Subcutaneous abdominal adipose tissue (tissue), 5 donors: ENCODE measurements at regions not wholly inside any gene's neighbourhood (a gene's known extent, or its start where the extent isn't known, plus 50 kb on each side); places are given as distances from the start of the nearest gene placed in this dataset.
"Not testable (repeated sequence)": the region's sequence is repeated elsewhere in the genome, so short reads cannot be mapped to it uniquely, and the experiment has no call there.

Experiments
- H3K27ac ChIP-seq: one replicate; pipeline ENCODE4 v1.7.0; 2013; ENCODE audit warnings: low read depth, mild to moderate bottlenecking, inconsistent platforms, low read length, moderate library complexity
- H3K27me3 ChIP-seq, 5 donors: one replicate each; pipeline ENCODE4 v1.7.0; 2013; ENCODE audit warnings: low read length in 5 of 5, inconsistent platforms in 1 of 5; ENCODE audit not compliant: control insufficient read depth in 5 of 5, insufficient read depth in 4 of 5
- H3K36me3 ChIP-seq, 5 donors: one replicate each; pipeline ENCODE4 v1.7.0; 2013; ENCODE audit warnings: low read length in 5 of 5; ENCODE audit not compliant: control insufficient read depth in 5 of 5, insufficient read depth in 5 of 5
- H3K4me1 ChIP-seq, 5 donors: one replicate each; pipeline ENCODE4 v1.7.0; 2013; ENCODE audit warnings: low read length in 5 of 5, mild to moderate bottlenecking in 3 of 5, moderate library complexity in 1 of 5; ENCODE audit not compliant: control insufficient read depth in 5 of 5, insufficient read depth in 5 of 5
- H3K4me3 ChIP-seq, 5 donors: one replicate each; pipeline ENCODE4 v1.7.0; 2013; ENCODE audit warnings: low read length in 5 of 5, low read depth in 1 of 5
- H3K9ac ChIP-seq, 5 donors: one replicate each; pipeline ENCODE4 v1.7.0; 2013; ENCODE audit warnings: low read length in 5 of 5, mild to moderate bottlenecking in 4 of 5, moderate library complexity in 3 of 5
- H3K9me3 ChIP-seq, 5 donors: one replicate each; pipeline ENCODE4 v1.7.0; 2013; ENCODE audit warnings: low read length in 5 of 5; ENCODE audit not compliant: control insufficient read depth in 5 of 5
- donor health status: healthy.
- donor health status: healthy.
- donor health status: healthy.
- donor health status: healthy.
- donor health status: healthy.

DNA sequence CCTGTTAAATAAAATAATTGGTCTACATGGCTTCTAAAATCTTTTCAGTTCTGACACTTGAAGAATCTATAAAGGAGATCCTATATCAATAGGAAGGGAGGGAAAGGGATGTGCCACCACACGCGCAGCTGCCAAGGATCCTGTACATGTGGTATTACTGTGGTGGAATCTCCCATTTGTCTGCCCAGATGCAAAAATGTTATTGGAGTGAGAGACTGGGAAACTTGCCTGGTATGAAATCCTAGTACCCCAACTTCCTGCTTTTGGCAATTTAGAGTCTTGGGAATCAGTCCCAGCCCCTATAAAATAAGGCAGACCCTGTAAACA is 81.9 kb upstream of the PICALM start:
- Histone ChIP-seq H3K4me1 (peaks cover 12 to 26% (median 24%) of the 10 kb centered on the region in 5 donors), H3K9ac (peak overlapping the region in 1 of 5 donors; percentile 58), H3K27ac (peak overlapping the region; percentile 88), H3K36me3 (no peaks in the 10 kb centered on the region), H3K4me3 (no peak overlapping the region), H3K9me3 (no peaks in the 10 kb centered on the region), H3K27me3 (no peaks in the 10 kb centered on the region)

DNA sequence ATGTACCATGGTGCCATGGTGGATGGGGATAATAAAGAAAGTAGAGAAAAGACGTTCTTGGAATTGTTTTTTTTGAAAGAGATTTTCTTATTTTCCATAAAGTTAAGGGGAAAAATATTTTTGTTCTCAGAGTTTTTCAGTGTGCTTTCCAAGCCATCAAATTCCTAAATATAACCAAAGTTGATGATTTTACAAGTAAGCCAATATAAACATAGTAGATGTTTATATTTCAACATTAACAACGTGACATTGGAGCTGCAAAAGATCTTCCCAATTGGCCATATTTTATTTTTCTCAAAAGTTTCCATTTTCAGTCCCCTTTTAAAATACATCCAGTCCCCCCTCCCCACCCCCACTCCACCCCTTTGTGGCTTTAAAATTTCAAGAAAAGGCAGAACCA is 80.9 kb upstream of the PICALM start:
- no peak overlapping the region for H3K27ac ChIP-seq
- H3K4me3 ChIP-seq, result no peak overlapping the region
- no peaks in the 10 kb centered on the region for H3K36me3 ChIP-seq
- H3K27me3 ChIP-seq, result no peaks in the 10 kb centered on the region
- H3K9ac ChIP-seq, result no peak overlapping the region
- peaks cover 12 to 26% (median 24%) of the 10 kb centered on the region in 5 donors for H3K4me1 ChIP-seq
- H3K9me3 ChIP-seq, result no peaks in the 10 kb centered on the region

DNA sequence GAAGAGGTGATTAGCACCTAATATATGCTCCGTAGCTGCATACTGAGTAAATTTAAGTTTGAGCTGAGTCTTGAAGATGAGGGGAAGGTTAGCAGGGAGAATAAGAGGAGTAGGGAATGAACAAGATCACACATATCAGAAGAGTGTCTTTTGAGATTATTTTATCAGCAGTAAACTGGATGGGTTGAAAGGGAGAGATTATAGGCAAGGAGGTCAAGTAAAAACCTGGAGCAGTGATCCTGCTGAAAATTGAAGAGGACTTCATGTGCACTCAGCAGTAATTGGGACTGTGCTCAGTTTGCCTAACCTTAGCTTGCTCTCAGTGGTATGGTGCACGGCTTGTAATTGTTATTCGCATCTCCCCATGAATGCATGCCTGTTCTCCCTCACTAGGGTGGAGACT is 79.5 kb upstream of the PICALM start:
- Histone ChIP-seq H3K27ac (no peak overlapping the region), H3K27me3 (no peaks in the 10 kb centered on the region), H3K4me1 (peaks cover 12 to 29% (median 26%) of the 10 kb centered on the region in 5 donors), H3K4me3 (no peak overlapping the region), H3K9me3 (no peaks in the 10 kb centered on the region), H3K9ac (no peak overlapping the region), H3K36me3 (no peaks in the 10 kb centered on the region)

- Histone ChIP-seq H3K9ac (no peak overlapping the region), H3K27ac (no peak overlapping the region), H3K4me1 (peaks cover 9 to 27% (median 21%) of the 10 kb centered on the region in 5 donors), H3K36me3 (no peaks in the 10 kb centered on the region), H3K4me3 (no peak overlapping the region), H3K9me3 (no peaks in the 10 kb centered on the region), H3K27me3 (no peaks in the 10 kb centered on the region)
Measured at GRCh38 chr11:86147004-86147403, 78.1 kb upstream of the PICALM start.

DNA sequence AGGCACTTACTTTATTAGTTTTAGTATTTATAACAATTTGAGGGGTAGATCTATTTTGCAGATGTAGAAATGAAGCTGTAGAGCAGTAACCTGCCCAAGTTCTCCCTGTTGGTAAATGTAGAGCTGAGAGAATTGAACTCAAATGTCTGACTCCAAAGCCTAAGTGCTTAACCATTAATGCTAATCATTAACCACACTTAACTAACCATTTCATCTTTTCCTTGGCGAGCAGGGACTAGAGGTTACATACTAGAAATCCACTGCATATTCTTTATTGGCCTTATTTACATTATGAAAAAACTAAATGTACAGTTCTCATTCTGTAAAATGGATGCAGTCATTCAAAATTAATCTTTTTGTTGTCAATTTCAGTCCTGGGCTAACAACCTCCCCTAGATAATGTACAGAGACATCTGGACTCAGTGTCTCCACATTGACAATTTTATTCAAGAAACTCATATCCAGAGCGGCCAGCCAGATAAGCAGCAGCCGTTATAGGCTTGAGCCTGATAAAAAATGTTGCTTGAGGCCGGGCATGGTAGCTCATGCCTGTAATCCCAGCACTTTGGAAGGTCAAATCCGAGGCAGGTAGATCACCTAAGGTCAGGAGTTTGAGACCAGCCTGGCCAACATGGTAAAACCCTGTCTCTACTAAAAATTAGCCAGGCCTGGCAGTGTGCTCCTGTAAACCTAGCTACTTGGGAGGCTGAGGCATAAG is 76.7 kb upstream of the PICALM start:
- Histone ChIP-seq H3K27me3 (no peaks in the 10 kb centered on the region), H3K9ac (no peak overlapping the region), H3K4me3 (no peak overlapping the region), H3K9me3 (no peaks in the 10 kb centered on the region), H3K4me1 (peaks cover 0 to 20% (median 13%) of the 10 kb centered on the region in 5 donors), H3K27ac (no peak overlapping the region), H3K36me3 (no peaks in the 10 kb centered on the region)

DNA sequence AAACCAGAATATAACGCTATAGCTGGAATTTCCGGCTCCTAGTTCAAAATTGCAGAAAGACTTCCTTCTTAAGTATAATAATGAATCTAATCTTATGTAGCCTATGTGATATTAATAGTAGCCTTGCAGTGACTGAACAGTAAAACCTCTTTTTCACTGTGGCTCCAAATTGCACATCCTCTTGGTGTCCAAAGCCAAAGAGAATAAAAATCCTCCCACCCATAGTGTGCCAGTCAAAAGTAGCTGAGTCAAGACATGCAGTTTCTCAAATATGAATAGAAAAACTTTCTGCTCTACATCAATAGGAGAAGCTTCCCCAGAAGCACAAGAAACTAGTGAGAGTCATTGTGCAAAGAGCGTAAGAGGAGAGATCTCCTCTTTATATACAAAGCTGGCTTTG is 76.0 kb upstream of the PICALM start:
- Histone ChIP-seq H3K27ac (no peak overlapping the region), H3K9ac (no peak overlapping the region)

GRCh38 chr11:86144087-86144486 is 75.2 kb upstream of the PICALM start:
- not testable (repeated sequence) for H3K27me3 ChIP-seq, H3K4me3 ChIP-seq, H3K36me3 ChIP-seq, H3K9me3 ChIP-seq, H3K9ac ChIP-seq, H3K27ac ChIP-seq
- peaks cover 0 to 27% (median 11%) of the 10 kb centered on the region in 5 donors for H3K4me1 ChIP-seq

More for the DNA sequence above, 76.0 kb upstream of the PICALM start:
- Histone ChIP-seq H3K4me3 (no peak overlapping the region), H3K27me3 (no peaks in the 10 kb centered on the region), H3K4me1 (peaks cover 0 to 23% (median 11%) of the 10 kb centered on the region in 5 donors), H3K9me3 (no peaks in the 10 kb centered on the region), H3K36me3 (no peaks in the 10 kb centered on the region)

GRCh38 chr11:86143087-86144030 is 74.5 kb upstream of the PICALM start:
- H3K4me3 ChIP-seq, result no peak overlapping the region
- H3K4me1 ChIP-seq, result peaks cover 0 to 27% (median 11%) of the 10 kb centered on the region in 5 donors
- no peaks in the 10 kb centered on the region for H3K27me3 ChIP-seq
- H3K27ac ChIP-seq, result no peak overlapping the region
- H3K9ac ChIP-seq, result no peak overlapping the region
- no peaks in the 10 kb centered on the region for H3K36me3 ChIP-seq
- no peaks in the 10 kb centered on the region for H3K9me3 ChIP-seq

DNA sequence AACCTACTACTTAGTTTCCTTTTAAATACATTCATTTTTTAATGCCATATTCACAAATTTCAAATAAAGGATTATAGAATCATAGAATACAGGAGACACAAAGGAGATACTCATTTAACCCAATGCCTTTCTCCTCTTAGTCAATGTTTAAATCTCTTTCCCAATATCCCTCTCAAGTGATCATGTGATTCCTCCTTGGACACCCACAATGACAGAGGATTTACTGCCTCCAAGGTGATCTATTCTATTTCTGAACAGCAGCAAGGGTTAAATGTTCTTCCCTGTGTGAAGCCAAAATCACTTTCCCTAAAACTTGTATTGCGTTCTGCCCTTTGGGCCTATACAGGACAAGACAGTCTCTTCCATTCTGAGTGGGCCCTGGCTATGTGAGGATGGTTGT is 73.3 kb upstream of the PICALM start:
- Histone ChIP-seq H3K4me3 (no peak overlapping the region), H3K27ac (no peak overlapping the region), H3K9me3 (no peaks in the 10 kb centered on the region), H3K9ac (no peak overlapping the region), H3K4me1 (peaks cover 0 to 27% (median 11%) of the 10 kb centered on the region in 5 donors), H3K36me3 (no peaks in the 10 kb centered on the region), H3K27me3 (no peaks in the 10 kb centered on the region)

- Histone ChIP-seq H3K27me3 (no peaks in the 10 kb centered on the region), H3K4me1 (peaks cover 0 to 28% (median 10%) of the 10 kb centered on the region in 5 donors), H3K36me3 (no peaks in the 10 kb centered on the region), H3K4me3 (no peak overlapping the region), H3K27ac (no peak overlapping the region), H3K9ac (no peak overlapping the region), H3K9me3 (no peaks in the 10 kb centered on the region)
Measured at GRCh38 chr11:86141727-86142126, 72.8 kb upstream of the PICALM start.
